ENCODE measurements at regions not wholly inside any gene's neighbourhood (a gene's known extent, or its start where the extent isn't known, plus 50 kb on each side); places are given as distances from the start of the nearest gene placed in this dataset.

DNA sequence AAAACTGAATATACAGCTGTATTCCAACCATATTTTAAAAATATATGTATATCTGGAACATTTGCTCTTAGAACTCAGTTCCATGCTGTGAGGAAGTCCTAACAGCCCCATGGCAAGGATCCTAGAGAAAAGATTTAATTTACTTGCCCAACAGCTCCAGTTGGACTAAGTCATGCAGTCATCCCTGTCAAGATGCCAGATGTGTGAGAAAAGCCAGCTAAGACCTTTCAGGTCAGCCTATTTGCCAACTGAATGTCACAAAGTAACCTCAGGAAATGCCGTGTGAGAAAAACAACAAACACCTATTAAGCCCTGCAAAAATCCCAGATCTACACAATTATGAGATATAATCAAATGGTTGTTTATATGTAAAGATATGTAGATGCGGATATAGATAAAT, 416.3 kb downstream of the NR2F1-AS1 start:
- no peak for DNase-seq
- TF ChIP-seq GATA1 (IDR thresholded peaks at IDR 0.05; ENCODE audit: low read depth, low read length) (no peak), POLR2A (IDR thresholded peaks at IDR 0.05; ENCODE audit: low read length) (no peak)

DNA sequence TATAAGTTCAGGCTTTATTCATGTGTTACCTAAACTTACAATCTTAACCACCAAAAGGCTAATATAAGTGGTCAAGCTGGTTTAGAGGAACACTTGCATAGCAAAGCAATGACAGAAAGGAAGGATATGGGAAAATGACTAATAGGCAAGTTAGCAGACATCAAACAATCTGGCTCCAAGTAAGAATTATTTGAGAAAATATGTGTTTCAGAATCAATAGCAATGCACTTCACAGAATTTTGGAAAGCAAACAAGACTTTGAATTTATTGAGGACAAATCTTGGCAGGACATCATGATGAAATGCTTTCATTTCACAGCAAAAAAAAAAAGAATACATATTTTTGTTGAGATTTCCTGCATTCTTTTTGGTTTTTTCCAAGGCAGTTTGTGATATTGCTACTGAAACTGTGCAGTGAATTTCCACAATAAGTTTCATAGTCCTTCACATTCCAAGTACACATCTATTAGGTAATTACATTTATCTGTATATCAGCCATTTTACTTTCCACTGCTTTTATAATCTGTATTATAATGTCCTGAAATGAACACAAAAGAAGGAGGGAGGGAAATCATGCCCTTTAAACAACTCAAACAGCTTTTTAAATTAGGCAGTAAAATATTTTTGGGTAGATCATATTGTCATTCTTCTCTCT, 417.9 kb downstream of the NR2F1-AS1 start:
- DNase-seq, result no peak

DNA sequence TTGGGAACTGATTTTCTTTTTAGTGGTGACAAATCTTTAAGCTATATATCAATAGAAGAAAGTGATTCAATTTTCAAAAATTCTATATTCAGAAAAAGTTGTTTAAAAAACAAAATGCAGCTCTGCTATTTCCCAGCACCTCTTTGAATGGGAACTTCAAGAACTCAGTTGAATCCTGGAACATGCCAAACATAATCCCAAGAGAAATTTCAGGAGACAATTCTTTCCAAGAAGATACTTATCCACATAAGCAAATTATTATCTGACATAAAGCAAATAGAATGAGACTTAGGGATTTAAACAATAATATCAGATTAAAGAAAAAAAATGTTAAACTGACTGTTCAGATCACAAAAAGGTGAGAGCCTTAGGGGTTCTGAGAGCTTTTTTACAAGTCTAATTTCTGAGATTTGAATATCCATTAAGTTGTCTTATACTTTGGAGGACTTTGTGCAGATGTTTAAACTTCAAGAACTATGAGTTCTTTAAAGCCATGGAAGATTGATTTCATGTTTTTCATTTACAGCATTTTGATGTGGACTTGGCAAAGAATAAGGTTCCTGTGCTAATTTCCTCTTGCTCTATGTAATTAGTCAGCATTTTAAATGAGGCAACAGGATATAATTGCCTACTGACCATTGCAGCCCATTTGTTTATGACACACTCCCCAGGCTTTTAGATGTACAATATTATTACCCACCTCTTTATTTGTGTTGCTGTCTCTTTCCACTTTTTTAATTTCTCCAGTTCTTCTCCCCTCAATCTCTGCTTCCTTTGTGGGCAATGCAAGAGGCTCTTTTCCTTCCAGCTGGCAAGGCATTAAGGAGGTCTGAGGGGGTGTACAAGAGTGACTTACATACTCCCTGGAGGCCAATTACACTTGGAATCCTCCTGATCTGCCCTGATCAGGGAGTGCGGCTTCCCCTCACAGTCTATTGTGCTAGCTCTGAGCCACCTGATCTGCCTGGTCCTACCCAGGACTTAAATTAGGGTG, 419.1 kb downstream of the NR2F1-AS1 start:
- DNase-seq, result no peak
- no peak for TF ChIP-seq POLR2A (IDR thresholded peaks at IDR 0.05; ENCODE audit: low read length)
- TF ChIP-seq GATA1 (IDR thresholded peaks at IDR 0.05; ENCODE audit: low read depth, low read length), result no peak

More for the DNA sequence above, 417.9 kb downstream of the NR2F1-AS1 start:
- TF ChIP-seq POLR2A (IDR thresholded peaks at IDR 0.05; ENCODE audit: low read length) (no peak), GATA1 (IDR thresholded peaks at IDR 0.05; ENCODE audit: low read depth, low read length) (no peak)

DNA sequence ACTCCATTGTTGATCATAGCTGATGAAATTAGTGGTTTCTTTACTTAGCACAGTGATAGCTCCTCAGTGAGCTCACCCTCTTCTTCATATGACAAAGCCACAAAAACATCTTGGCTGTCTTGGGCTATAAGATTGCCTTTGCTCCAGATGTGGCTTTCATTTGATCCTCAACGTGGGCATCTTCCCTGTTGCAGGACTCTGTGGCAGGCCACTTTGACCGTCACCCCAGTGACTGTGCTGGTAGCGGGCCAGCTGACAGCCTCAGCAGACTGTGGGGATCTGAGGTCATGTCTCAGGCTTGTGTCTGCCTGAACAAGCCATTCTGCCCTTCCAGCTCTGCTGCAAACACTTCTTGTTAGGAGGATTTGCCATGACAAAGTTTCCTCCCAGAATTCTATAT, 422.2 kb downstream of the NR2F1-AS1 start:
- TF ChIP-seq GATA1 (IDR thresholded peaks at IDR 0.05; ENCODE audit: low read depth, low read length), result no peak
- TF ChIP-seq POLR2A (IDR thresholded peaks at IDR 0.05; ENCODE audit: low read length), result no peak
- no peak for DNase-seq

DNA sequence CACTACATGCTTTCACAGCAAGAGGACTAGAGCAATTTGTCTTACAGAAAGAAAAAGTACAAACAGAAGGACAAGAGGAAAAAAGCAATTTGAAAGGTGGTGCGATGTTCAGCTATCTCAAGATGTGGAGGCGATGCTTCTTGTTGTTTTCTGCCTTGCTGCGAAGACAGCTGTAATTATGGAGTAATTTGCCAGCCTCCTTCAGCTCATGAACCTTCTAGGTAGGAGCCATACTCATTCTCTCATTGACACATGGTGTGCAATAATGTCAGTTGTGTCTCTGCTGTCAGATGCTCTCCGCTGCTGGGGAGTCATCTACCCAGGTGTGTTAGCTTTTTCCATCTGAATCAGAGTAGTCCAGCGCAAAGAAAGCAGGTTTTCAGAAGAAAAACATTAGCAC, 424.5 kb downstream of the NR2F1-AS1 start:
- no peak for DNase-seq
- TF ChIP-seq GATA1 (IDR thresholded peaks at IDR 0.05; ENCODE audit: low read depth, low read length) (no peak), POLR2A (IDR thresholded peaks at IDR 0.05; ENCODE audit: low read length) (no peak)

DNA sequence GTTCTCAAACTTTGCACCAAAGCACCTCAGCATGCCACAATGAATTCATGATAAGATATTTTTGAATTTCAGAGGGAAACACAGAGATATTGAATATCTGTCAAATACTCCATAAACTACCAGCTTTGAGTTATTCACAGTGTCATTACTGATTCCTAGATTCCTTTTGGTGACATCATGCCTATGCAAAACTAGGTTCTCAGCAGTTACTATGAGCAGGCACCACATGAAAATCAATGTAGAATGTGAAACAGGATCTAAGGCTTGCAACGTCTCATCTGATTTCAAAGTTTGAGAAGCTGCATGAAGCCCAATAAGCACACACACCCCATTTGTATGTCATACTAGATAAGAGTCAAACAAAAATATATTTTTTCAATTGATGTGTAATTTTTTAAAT, 426.5 kb downstream of the NR2F1-AS1 start:
- TF ChIP-seq POLR2A (IDR thresholded peaks at IDR 0.05; ENCODE audit: low read length) (no peak), GATA1 (IDR thresholded peaks at IDR 0.05; ENCODE audit: low read depth, low read length) (no peak)
- DNase-seq, result no peak

DNA sequence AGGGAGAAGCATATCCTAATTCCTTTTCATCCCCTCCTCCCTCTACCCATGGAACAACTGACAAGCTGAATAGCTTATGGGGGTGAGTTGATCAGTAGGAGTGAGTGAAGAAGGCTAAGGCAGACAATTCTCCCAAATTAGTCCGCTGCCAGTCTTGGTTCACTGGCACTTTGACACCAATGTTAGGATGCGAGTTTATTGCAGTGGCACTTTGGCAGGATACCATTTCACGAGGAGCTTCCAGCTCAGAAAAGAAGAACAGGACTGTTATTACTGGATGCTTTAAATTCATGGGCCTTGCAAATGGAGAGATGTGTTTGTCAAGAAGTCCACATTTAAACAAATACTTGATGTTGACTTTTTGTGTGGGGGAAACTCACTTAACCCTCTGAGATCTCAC, 427.6 kb downstream of the NR2F1-AS1 start:
- DNase-seq, result no peak
- TF ChIP-seq GATA1 (IDR thresholded peaks at IDR 0.05; ENCODE audit: low read depth, low read length), result no peak
- TF ChIP-seq POLR2A (IDR thresholded peaks at IDR 0.05; ENCODE audit: low read length), result no peak

DNA sequence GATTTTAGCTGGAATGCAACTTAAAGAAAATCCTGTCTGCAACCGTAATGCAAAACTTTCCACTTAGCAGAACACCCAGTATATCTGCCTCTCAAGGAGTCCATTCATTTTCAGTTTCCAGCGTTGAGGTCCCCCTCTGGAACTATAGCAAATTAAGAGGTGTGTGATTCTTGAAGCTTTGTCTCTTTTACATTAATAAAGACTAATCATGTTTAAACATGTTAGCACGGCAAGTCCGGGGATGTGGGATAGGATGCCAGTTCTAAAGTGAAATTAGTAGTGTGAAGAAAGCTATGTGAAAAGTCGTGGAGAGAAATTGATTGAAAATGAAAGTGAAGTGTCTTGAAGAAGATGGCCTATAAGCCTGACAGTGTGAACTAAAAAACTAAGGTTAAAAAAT, 429.1 kb downstream of the NR2F1-AS1 start:
- TF ChIP-seq POLR2A (IDR thresholded peaks at IDR 0.05; ENCODE audit: low read length), result no peak
- TF ChIP-seq GATA1 (IDR thresholded peaks at IDR 0.05; ENCODE audit: low read depth, low read length), result no peak
- no peak for DNase-seq

DNA sequence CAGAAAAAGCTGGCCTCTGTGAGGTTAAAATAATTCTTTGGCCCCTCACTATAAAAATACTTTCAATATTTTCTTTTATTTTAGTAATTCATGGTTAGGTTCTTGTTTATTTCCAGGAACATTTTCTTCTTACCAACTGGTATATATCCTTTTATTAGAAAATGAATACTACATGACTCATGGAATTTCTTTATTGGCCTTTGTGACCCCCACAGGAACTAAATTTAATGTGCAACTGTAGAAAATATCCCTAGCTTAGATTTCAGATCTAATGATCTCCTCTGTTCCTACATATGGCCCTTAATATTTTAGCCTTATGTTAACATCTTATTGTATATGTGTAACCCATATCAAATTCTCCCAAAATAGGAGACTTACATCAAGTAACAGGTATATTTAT, 429.9 kb downstream of the NR2F1-AS1 start:
- DNase-seq, result no peak
- TF ChIP-seq POLR2A (IDR thresholded peaks at IDR 0.05; ENCODE audit: low read length), result no peak
- TF ChIP-seq GATA1 (IDR thresholded peaks at IDR 0.05; ENCODE audit: low read depth, low read length), result no peak

DNA sequence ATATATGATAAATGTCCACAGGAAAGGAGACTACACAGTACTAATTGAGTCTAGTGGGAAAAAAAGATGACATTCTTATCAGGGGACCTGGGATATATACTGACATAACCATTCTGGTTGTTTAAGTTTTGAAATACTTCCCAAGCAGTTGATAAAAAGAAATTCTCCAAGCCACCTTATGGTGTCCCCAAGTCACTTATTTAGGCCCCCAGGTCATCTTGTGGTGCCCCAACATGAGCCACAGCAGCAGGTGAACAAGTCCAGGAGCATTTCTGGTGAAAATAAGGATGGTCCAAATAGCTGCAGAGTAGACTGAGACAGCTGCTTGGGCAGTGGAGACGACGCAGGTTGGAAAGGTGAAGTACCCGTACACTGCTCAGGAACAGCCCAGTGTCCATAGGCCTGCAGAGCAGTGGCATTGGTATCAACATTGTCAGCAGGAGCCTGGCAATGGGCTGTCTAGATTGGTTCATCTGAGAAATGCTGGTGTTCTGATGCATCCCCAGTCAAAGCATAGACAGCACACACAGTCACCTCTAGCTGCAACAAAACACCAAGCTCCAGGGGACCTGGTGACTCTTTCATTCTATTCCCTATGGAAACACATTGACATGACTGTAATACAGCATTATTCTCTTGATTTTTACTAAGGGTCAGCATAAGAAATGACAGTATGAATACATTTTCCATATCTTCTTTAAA, 430.6 kb downstream of the NR2F1-AS1 start:
- no peak for DNase-seq
- no peak for TF ChIP-seq POLR2A (IDR thresholded peaks at IDR 0.05; ENCODE audit: low read length)
- TF ChIP-seq GATA1 (IDR thresholded peaks at IDR 0.05; ENCODE audit: low read depth, low read length), result no peak

DNA sequence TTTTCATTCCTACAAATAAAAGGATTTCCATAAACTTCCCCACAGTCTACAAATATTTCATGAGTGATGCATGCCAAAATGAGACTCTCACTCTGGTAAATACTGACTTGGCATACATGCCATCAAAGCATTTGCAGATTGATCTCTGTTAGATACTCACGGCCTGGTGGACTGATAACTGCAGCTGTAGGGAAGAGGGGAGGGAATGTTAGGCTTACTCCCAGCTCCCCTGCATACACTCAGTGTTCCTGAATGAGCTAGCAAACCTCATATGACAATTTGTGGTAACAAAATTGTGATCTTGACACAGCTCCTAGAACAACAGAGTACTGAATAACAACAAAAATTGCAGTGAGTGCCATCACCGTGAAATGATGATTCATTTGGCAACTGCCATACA, 435.3 kb downstream of the NR2F1-AS1 start:
- DNase-seq, result no peak
- TF ChIP-seq POLR2A (IDR thresholded peaks at IDR 0.05; ENCODE audit: low read length) (no peak), GATA1 (IDR thresholded peaks at IDR 0.05; ENCODE audit: low read depth, low read length) (no peak)

DNA sequence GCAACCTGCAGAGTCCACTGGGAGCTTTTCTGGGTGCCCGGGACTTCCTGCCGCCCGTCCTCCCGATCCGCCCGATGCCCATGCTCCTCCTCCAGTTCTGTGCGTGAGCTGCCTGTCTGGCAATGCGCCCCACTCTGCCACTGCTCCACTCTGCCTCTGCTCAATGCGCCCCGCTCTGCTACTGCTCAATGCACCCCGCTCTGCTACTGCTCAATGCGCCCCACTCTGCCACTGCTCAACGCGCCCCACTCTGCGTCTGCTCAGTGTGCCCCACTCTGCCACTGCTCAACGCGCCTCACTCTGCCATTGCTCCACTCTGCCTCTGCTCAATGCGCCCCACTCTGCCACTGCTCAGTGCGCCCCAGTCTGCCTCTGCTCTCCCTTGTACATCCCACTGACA, 436.0 kb downstream of the NR2F1-AS1 start:
- TF ChIP-seq GATA1 (IDR thresholded peaks at IDR 0.05; ENCODE audit: low read depth, low read length) (no peak), POLR2A (IDR thresholded peaks at IDR 0.05; ENCODE audit: low read length) (no peak)
- no peak for DNase-seq

DNA sequence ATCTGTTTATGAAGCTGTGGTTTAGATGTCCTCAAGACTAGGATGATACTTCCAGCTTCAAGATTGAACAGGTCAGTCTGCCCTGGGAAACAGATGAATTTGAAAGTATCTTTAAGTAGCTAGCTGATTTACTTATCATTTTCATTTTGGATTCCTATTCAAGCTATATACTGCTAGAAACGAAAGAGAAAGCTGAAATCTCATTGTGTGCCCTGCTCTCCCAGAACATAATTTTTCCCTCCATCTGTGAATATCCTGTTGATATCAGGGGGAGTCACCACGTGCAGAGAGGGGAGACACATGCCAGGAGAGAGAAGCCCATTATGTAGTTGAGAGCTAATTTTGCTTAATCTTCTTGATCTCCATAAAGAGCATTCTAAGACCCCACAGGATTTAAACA, 439.1 kb downstream of the NR2F1-AS1 start:
- DNase-seq, result no peak
- TF ChIP-seq GATA1 (IDR thresholded peaks at IDR 0.05; ENCODE audit: low read depth, low read length), result no peak
- no peak for TF ChIP-seq POLR2A (IDR thresholded peaks at IDR 0.05; ENCODE audit: low read length)
